Left cardiac atrium (tissue), 4 donors: ENCODE measurements at regions not wholly inside any gene's neighbourhood (a gene's known extent, or its start where the extent isn't known, plus 50 kb on each side); places are given as distances from the start of the nearest gene placed in this dataset.
A peak's percentile ranks its signal among the peaks of the same experiment; 100 is the strongest.
"Not testable (repeated sequence)": the region's sequence is repeated elsewhere in the genome, so short reads cannot be mapped to it uniquely, and the experiment has no call there.

Source experiments
- ATAC-seq, 2 donors: fragments of 200-7000 bp; cut with Tn5 transposase; one replicate each; pipeline ENCODE4 v1.9.1; 2020; ENCODE audit warnings: mild to moderate bottlenecking in 2 of 2, moderate library complexity in 2 of 2
- DNase-seq: peaks from one replicate; pipeline ENCODE4 v3.0.0-alpha.2; 2020
- intact Hi-C, 2 donors: fragments of 100-400 bp; cut with DNase I; formaldehyde crosslinking; loops; one replicate each; pipeline versions ENCODE4 v1.14.1 to v1.15.1; 2022 to 2023
- donor health status: DM: no; HTN: yes; CAD: no.
- donor health status: DM: no; HTN: yes; CAD: no; lungs with severe emphysema.
- donor health status: DM: yes; HTN: yes; CAD: no.
- donor health status: Dilated cardiomyopathy.

- intact Hi-C loops, result no loop called here
- ATAC-seq (no peak), DNase-seq (no peak)
Observed at GRCh38 chr13:33662392-33662791, 155.6 kb upstream of the RFC3 start.

GRCh38 chr13:33665626-33666175 lies 152.2 kb upstream of the RFC3 start:
- intact Hi-C loops, result no loop called here
- DNase-seq (no peak), ATAC-seq (no peak)

GRCh38 chr13:33671560-33671959 lies 146.4 kb upstream of the RFC3 start:
- no peak for DNase-seq
- ATAC-seq, result no peak
- intact Hi-C loops, result no loop called here

- ATAC-seq, DNase-seq, intact Hi-C loops: not testable (repeated sequence)
Observed at GRCh38 chr13:33672022-33672421, 145.9 kb upstream of the RFC3 start.

GRCh38 chr13:33676045-33676989 lies 141.6 kb upstream of the RFC3 start:
- peak; percentile 96 for ATAC-seq
- intact Hi-C loops, result loop anchor here in 1 of 2 donors (2.0 to 5.0 kb wide), 2 partner anchors 48 to 64 kb away; no protein-coding TSS in a partner anchor
- DNase-seq, result peak; percentile 68

- ATAC-seq, result no peak
- no peak for DNase-seq
- intact Hi-C loops, result loop anchor here in 1 of 2 donors (2.0 to 5.0 kb wide), 2 partner anchors 48 to 65 kb away; no protein-coding TSS in a partner anchor
Observed at GRCh38 chr13:33677215-33677614, 140.7 kb upstream of the RFC3 start.

- no peak for ATAC-seq
- intact Hi-C loops, result loop anchor here in 1 of 2 donors (5.0 kb wide), 1 partner anchor 66 kb away; no protein-coding TSS in a partner anchor
- DNase-seq, result no peak
Observed at GRCh38 chr13:33678084-33678483, 139.9 kb upstream of the RFC3 start.

- peak; percentile 69 for DNase-seq
- intact Hi-C loops, result loop anchor here in 1 of 2 donors (5.0 kb wide), 1 partner anchor 67 kb away; no protein-coding TSS in a partner anchor
- ATAC-seq, result peak; percentile 46 to 80
Observed at GRCh38 chr13:33678906-33679657, 138.9 kb upstream of the RFC3 start.

- ATAC-seq (no peak), DNase-seq (no peak)
- intact Hi-C loops, result loop anchor here in 1 of 2 donors (5.0 kb wide), 1 partner anchor 67 kb away; no protein-coding TSS in a partner anchor
Observed at GRCh38 chr13:33679658-33680012, 138.3 kb upstream of the RFC3 start.

GRCh38 chr13:33682020-33682564 lies 135.9 kb upstream of the RFC3 start:
- intact Hi-C loops, result no loop called here
- DNase-seq (no peak), ATAC-seq (no peak)

- ATAC-seq, intact Hi-C loops, DNase-seq: not testable (repeated sequence)
Observed at GRCh38 chr13:33682646-33683045, 135.3 kb upstream of the RFC3 start.

- ATAC-seq (no peak), DNase-seq (no peak)
- intact Hi-C loops, result no loop called here
Observed at GRCh38 chr13:33683376-33683775, 134.6 kb upstream of the RFC3 start.

- DNase-seq, result no peak
- ATAC-seq, result no peak
- intact Hi-C loops, result no loop called here
Observed at GRCh38 chr13:33684874-33685273, 133.1 kb upstream of the RFC3 start.

GRCh38 chr13:33686772-33687480 lies 131.0 kb upstream of the RFC3 start:
- intact Hi-C loops, result no loop called here
- DNase-seq (no peak), ATAC-seq (no peak)

GRCh38 chr13:33690354-33690753 lies 127.6 kb upstream of the RFC3 start:
- no peak for DNase-seq
- intact Hi-C loops, result no loop called here
- no peak for ATAC-seq

GRCh38 chr13:33691980-33692379 lies 126.0 kb upstream of the RFC3 start:
- intact Hi-C loops, result no loop called here
- DNase-seq (no peak), ATAC-seq (no peak)

GRCh38 chr13:33692531-33692930 lies 125.4 kb upstream of the RFC3 start:
- intact Hi-C loops, result no loop called here
- ATAC-seq (no peak), DNase-seq (no peak)

GRCh38 chr13:33694546-33694945 lies 123.4 kb upstream of the RFC3 start:
- no peak for DNase-seq
- intact Hi-C loops, result no loop called here
- ATAC-seq, result no peak

GRCh38 chr13:33696530-33696929 lies 121.4 kb upstream of the RFC3 start:
- ATAC-seq (no peak), DNase-seq (no peak)
- intact Hi-C loops, result no loop called here
